T-helper 2 cell (primary cell): ENCODE measurements at regions not wholly inside any gene's neighbourhood (a gene's known extent, or its start where the extent isn't known, plus 50 kb on each side); places are given as distances from the start of the nearest gene placed in this dataset.

Source experiments
- DNase-seq, 5 experiments: peaks; one replicate each; pipeline versions ENCODE4 v3.0.0 to v3.0.0-alpha.2; 2012 to 2022

DNA sequence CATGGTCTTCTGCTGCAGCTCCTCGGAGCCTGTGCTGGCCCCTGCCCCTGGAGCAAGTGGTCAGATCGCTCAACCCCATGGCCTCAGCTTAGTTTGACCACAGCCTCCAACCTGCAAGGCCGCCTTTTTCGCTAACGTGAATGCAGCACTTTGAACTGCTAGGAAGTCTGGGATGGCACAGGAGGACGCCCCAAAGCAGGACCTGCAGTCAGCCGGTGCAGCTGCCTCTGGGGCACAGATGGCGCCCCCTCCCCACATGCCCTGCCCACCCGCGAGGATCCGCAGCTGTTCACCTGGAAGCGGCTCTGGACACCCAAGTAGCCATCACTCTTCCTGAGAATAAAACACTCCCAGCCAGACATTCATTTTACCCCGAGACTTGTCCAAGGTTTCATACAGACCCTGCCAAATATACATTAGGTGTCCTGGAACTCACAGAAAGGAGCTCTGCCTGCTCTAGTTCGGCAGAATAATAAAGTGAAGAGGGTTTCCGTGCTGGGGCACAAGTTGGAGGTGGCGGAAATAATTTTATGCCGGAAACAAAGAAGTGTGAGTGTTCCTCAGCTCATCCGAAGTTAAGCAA is 510.1 kb downstream of the EIPR1 start:
- no peak for DNase-seq

DNA sequence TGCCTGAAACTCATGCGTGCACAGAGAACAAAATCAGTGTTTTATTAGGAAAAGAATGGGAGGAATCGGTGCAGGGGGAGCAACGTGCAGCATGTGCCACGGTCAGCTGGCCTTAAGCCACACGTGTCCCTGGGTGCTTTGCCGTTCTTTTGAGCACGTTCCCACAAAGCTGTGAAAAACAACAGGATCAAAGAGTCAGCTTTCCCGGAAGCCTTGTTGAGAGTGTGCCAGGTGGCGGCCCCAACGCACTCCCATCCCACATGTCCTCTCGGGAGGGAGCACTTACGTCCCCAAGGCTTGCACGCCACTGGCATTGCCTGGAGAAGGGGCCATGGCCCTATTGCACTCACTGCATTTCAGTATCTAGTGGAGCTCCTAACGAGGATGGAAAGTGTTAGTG is 511.2 kb downstream of the EIPR1 start:
- DNase-seq = no peak

- DNase-seq = no peak
These were observed 515.2 kb downstream of the EIPR1 start for GRCh38 chr2:2862386-2862785.

- no peak for DNase-seq
These were observed 515.9 kb downstream of the EIPR1 start for GRCh38 chr2:2861666-2862240.

DNA sequence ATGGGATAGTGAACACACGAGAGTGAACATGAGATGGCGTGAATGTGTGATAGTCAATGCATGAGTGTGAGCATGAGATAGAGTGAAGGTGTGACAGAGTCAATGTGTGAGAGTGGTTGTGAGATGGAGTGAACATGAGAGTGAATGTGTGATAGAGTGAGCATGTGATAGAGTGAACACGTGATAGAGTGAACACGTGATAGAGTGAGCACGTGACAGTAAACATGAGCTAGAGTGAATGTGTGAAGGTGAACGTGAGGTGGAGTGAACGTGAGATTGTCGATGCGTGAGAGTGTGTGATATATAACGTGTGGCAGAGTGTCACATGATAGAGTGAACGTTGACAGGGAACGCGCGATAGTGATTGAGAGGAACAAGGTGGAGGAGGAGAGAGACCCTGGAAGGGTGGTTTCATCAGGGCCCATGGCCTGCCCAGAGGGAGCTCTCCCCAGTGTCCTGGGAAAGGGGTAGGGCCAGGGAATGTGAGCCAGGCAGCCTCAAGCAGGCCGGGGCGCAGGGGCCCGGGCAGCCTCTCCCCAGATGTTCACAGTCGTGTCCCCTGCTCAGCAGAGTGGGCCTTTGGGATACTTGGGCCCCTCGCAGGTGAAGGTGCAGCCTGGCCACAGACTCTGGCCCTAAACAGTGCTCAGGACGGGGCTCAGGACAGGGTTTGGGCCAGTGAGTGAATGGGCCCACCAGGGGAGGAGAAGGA is 516.9 kb downstream of the EIPR1 start:
- no peak for DNase-seq

DNA sequence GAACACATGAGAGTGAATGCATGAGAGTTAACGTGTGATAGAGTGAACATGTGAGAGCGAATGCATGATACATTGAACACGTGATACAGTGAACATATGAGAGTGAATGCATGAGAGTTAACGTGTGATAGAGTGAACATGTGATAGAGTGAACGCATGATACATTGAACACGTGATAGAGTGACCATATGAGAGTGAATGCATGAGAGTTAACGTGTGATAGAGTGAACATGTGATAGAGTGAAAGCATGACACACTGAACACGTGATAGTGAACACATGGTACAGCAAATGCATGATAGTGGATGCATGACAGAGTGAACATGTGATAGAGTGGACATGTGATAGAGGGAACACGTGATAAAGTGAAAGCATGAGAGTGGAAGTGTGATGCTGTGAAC is 517.9 kb downstream of the EIPR1 start:
- DNase-seq = no peak

DNA sequence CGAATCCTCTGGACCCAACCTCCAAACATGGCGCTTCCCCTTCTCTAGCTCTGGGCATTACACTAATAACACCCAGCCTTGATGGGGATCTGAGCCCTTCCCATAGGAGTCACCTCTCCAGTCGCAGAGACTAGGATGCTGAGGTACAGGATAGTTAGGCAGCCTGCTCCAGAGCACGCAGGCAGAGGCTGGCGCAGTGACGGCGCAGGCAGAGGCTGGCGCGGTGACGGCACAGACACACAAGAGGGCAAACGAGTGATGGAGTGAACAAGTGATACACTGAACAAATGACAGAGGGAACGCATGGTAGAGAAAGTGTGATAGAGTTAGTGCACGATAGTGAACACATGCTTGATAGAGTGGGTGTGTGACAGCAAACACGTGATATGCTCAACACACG is 518.5 kb downstream of the EIPR1 start:
- no peak for DNase-seq

GRCh38 chr2:2856723-2857415 is 520.7 kb downstream of the EIPR1 start:
- no peak for DNase-seq

- no peak for DNase-seq
These were observed 522.3 kb downstream of the EIPR1 start for GRCh38 chr2:2855297-2855696.

- DNase-seq = no peak
These were observed 522.3 kb upstream of the MYT1L start for GRCh38 chr2:2853346-2853745.

DNA sequence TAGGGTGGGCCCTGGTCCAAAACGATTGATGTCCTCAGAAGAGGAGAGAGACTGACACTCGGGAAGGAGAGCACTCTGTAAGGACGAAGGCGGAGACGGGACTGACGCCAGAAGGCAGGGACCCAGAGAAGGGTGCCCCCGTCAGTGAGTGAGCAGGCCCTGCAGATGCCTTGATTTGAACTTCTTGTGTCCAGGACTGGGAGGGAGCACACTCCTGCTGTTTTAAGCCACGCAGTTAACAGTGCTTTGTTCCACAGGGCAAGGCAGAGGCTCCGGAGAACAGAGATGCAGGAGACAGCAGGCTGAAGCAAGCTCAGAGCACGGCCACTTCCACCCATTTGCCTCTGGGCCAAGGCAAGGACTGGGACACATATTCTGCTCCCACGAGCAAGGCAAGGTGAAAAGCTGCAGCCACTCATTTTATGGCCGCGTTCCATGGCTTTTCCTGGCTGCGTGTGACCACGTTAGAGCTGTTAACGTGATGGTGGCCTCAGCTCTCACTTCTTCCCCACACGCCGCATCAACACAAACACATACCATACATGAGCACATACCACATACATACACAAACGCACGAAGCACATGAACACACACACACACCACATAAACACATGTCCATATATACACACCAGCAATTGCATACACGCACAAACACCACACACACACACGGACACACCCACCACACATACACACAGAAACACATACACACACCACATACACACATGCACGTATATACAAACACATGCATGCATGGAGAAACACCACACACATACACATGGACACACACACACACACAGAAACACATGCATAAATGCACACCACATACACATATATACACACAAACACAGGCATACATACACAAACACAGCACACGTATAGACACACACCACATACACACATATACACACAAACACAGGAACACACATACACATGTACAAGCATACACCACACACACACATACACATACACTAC is 521.0 kb upstream of the MYT1L start:
- no peak for DNase-seq

- DNase-seq = no peak
These were observed 520.2 kb upstream of the MYT1L start for GRCh38 chr2:2851316-2851715.

- no peak for DNase-seq
These were observed 519.8 kb upstream of the MYT1L start for GRCh38 chr2:2850859-2851258.

DNA sequence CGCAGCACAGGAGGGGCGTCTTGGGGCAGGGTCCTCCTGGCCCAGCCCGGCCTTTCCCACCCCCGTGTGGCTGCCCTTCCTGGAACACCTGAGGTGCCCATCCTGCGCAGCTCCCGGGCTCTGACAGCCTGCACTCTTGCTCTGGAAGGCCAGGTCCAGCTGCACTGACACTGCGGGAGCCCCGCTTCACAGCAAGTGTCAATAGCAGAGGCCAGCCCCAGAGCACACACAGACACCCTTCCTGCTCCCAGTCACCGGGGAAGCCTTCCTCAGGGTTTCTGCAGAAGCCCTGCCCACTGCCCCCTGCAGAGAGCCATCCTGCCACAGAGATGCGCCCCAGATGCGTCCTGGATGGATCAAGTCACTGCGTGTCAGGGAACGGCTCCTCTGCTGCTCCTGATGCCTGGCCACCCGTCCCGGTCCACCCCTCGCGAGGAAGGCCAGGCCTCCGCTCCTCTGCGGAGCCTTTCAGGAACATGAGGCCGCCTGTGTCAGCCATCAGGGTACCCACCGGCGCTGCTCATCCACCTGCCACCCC is 519.2 kb upstream of the MYT1L start:
- DNase-seq = no peak

DNA sequence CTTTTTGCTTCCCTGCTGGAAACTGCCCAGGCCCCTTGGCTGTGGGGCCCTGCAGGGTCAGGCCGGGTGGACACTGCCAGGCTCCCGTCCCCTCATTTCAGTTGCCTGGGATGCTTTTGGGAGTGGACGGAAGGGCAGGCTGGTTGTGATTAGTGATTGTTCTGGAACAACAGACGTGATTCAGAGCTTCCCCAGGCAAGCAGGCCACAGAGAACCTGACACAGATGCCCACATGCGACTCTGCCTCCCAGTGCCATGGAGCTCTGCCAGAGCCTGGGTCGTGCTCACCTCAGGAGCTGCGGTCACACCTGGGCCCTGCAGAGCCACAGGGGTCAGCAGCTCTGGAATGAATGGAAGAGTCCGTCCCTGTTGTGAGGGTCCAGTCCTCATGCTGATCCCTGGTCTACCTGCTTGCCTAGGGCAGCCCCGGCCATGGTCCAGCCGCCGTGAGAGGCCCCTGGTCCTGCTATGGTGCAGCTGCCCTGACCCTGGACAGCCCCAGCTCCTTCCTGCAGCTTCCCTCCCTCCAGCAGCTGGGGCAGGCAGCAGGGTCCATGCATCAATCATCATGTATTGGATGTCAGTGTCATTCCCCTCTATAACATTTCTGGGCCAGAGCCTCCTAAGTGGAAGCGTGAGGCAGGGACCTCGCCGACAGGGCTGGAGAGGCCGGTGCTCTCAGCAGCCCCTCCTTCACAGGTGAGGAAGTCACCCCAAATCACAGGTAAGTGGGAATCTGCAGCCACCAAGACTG is 518.6 kb upstream of the MYT1L start:
- DNase-seq = no peak

- no peak for DNase-seq
These were observed 517.7 kb upstream of the MYT1L start for GRCh38 chr2:2848621-2849333.

GRCh38 chr2:2848198-2848597 is 517.1 kb upstream of the MYT1L start:
- DNase-seq = no peak

GRCh38 chr2:2847209-2847676 is 516.2 kb upstream of the MYT1L start:
- no peak for DNase-seq

DNA sequence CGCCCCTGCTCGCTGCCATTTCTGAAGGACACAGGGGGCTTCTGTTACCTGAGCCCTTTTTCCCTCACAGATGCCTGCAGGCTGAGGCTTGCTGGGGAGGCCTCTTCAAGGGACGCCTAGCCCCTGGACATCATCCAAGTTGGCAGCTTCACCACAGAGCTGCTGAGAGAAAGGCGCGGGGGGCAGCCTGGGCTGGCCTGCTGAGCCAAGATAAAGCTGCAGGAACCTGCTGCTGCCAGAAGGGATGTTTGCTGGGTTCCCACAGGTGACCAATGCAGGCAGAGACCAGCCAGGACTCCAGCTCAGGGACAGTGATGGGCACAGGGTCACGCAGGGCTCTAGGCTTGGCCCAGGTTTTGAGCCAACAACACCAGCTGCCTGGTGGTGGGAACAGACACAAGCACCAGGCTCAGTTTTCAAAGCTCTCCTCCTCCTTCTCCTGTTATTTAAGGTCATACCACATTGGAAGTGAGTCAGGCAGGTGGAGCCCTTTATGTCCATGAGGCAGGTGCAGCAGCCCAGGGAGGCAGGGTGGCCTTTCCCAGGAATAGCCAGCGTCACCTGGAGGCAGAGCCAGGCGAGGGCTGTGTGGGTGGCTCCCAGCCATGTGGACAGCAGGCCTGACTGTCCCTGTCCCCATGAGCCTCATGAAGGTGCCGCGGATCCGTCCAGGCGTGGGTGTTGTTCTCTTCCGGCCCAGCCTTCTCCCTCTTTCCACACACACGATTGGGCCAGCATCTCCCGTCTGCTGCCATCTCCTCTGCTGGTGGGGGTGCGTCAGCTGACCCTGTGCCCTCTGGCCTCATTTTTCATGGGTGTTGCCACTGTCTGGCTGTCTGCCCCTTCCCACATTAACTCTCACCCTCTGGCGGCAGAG is 515.5 kb upstream of the MYT1L start:
- DNase-seq = no peak
